Loucy (cell line): ENCODE measurements at regions not wholly inside any gene's neighbourhood (a gene's known extent, or its start where the extent isn't known, plus 50 kb on each side); places are given as distances from the start of the nearest gene placed in this dataset.
"Not testable (repeated sequence)": the region's sequence is repeated elsewhere in the genome, so short reads cannot be mapped to it uniquely, and the experiment has no call there.

Experiments
- H2AFZ ChIP-seq: fragments of 200-600 bp; sonication (generic); 2 replicates; pipeline ENCODE4 v1.6.0; 2016; ENCODE audit warnings: antibody characterized with exemption, mild to moderate bottlenecking, low read length, moderate library complexity
- H3F3A ChIP-seq: fragments of 200-600 bp; 2 replicates; pipeline ENCODE4 v1.6.0; 2016; ENCODE audit warnings: antibody characterized with exemption, low read depth, mild to moderate bottlenecking
- H3K27me3 ChIP-seq: fragments of 200-600 bp; sonication (generic); 2 replicates; pipeline ENCODE4 v1.6.1; 2014; ENCODE audit warnings: low read length, mild to moderate bottlenecking; ENCODE audit not compliant: insufficient read depth, poor library complexity, severe bottlenecking
- H3K36me3 ChIP-seq: fragments of 200-600 bp; sonication (generic); 2 replicates; pipeline ENCODE4 v1.6.1; 2016; ENCODE audit warnings: low read length; ENCODE audit not compliant: insufficient read depth
- H3K4me1 ChIP-seq: fragments of 200-600 bp; sonication (generic); 2 replicates; pipeline ENCODE4 v1.5.1; 2014; ENCODE audit warnings: low read length, mild to moderate bottlenecking; ENCODE audit not compliant: insufficient read depth, poor library complexity, severe bottlenecking
- H3K4me2 ChIP-seq: fragments of 200-600 bp; sonication (generic); 2 replicates; pipeline ENCODE4 v1.6.0; 2014; ENCODE audit warnings: antibody characterized with exemption, low read length, low read depth, mild to moderate bottlenecking; ENCODE audit not compliant: poor library complexity, severe bottlenecking
- H3K4me3 ChIP-seq: fragments of 200-600 bp; sonication (generic); 2 replicates; pipeline ENCODE4 v1.5.1; 2014; ENCODE audit warnings: low read length, mild to moderate bottlenecking, mixed read lengths; ENCODE audit not compliant: poor library complexity, severe bottlenecking
- H3K79me2 ChIP-seq: fragments of 200-600 bp; sonication (generic); 2 replicates; pipeline ENCODE4 v1.6.1; 2014; ENCODE audit warnings: low read length; ENCODE audit not compliant: insufficient read depth
- H3K9ac ChIP-seq: fragments of 200-600 bp; sonication (generic); 2 replicates; pipeline ENCODE4 v1.6.0; 2014; ENCODE audit warnings: mild to moderate bottlenecking, low read depth, low read length, moderate library complexity; ENCODE audit not compliant: poor library complexity, severe bottlenecking
- H3K9me2 ChIP-seq: fragments of 200-600 bp; sonication (generic); replicated peaks from 2 replicates; pipeline ENCODE4 v1.6.1; 2016; ENCODE audit warnings: low read depth, low read length, mixed read lengths
- H3K9me3 ChIP-seq: fragments of 200-600 bp; sonication (generic); 2 replicates; pipeline ENCODE4 v1.6.1; 2014; ENCODE audit warnings: mild to moderate bottlenecking, antibody characterized with exemption, low read length, low read depth; ENCODE audit not compliant: insufficient read depth
- H4K20me1 ChIP-seq: fragments of 200-600 bp; sonication (generic); 2 replicates; pipeline ENCODE4 v1.6.0; 2014; ENCODE audit warnings: antibody characterized with exemption, low read length, mild to moderate bottlenecking; ENCODE audit not compliant: insufficient read depth, poor library complexity, severe bottlenecking
- EZH2phosphoT487 ChIP-seq: fragments of 200-600 bp; IDR thresholded peaks from 2 replicates; pipeline ENCODE4 v1.6.1; 2018; ENCODE audit warnings: antibody characterized with exemption, mild to moderate bottlenecking, moderate library complexity, borderline replicate concordance
- TF ChIP-seq, protein P1 (sequence below): fragments of 200-600 bp; sonication (generic); conservative IDR thresholded peaks from 2 replicates; pipeline ENCODE4 v1.5.1; 2014; ENCODE audit warnings: mild to moderate bottlenecking, antibody characterized with exemption, low read length

DNA sequence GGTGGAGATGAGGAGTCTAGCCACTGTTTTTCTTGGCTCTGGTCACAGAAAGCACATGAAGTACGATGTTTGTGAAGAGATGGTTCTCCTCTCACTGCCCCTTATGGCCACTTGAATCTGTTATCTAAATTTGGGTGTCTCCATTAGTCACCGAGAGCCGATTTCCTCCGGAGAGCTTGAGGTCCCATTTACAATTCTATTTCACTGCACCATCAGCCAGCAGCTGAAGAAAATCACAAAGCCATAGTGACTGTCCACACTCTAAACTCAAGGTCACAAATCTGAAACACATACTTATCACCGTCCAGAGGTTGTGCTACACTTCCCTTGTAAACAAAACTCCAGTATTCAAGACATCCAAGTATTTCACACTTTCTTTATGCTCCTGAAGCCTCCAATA lies 207.2 kb upstream of the FRG1 start:
- H3K36me3 ChIP-seq, H3K9ac ChIP-seq, H3K27me3 ChIP-seq, H4K20me1 ChIP-seq, H3K4me3 ChIP-seq, H3K79me2 ChIP-seq, H3K4me1 ChIP-seq, H2AFZ ChIP-seq, H3K9me2 ChIP-seq, H3F3A ChIP-seq, H3K4me2 ChIP-seq, H3K9me3 ChIP-seq: not testable (repeated sequence)

DNA sequence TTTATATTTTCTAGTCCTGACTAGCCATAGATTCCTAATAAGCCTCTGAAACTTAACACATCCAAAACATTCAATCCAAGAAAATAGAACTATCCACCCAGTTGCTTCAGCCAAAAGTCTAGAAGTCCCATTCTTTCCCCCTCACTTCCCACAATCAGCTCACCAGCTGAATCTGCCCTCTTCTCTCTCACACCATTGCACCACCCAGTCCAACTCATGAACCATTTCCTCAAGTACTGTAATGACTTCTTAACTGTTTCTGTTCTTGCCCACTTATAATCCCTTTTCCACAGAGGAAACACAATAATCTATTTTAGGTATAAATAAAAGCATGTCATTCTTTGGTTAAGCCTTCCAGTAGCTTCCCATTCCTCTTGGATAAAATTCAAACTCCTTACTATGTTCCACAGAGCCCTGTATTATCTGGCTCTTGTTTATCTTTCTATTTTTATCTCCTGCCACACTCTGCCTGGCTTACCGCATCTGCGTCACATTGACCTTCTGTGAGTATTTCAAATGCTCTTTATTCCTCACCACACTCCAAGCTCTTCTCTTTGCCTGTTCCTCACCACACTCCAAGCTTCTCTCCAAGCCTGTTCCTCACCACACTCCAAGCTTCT lies 205.9 kb upstream of the FRG1 start:
- not testable (repeated sequence) for H3K9me3 ChIP-seq, H3K4me3 ChIP-seq, H3K4me2 ChIP-seq, H2AFZ ChIP-seq, H3K27me3 ChIP-seq, H3K79me2 ChIP-seq, H3K9ac ChIP-seq, H3K4me1 ChIP-seq, H4K20me1 ChIP-seq, H3K9me2 ChIP-seq, H3F3A ChIP-seq, H3K36me3 ChIP-seq

DNA sequence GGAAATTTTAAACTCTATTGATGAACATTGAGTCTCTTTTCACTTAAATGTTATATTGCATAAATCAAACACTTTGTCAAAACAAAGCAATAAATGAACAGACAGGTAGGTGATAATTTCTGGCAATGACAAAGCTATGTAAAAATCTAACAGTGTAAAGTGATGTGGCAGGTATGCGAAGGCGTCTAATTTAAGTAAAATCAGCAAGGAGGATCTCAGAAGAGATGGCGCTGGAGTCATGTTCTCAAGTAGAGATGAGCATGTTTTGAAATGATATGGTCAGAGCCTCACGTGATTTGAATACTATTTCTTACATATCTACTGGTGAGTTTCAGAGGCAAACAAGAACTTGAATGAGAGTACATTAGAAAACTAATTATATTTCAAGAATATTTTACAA lies 204.0 kb upstream of the FRG1 start:
- not testable (repeated sequence) for H4K20me1 ChIP-seq, H3F3A ChIP-seq, H3K4me3 ChIP-seq, H3K36me3 ChIP-seq, H3K4me2 ChIP-seq, H3K9ac ChIP-seq, H2AFZ ChIP-seq, H3K27me3 ChIP-seq, H3K9me3 ChIP-seq, H3K79me2 ChIP-seq, H3K9me2 ChIP-seq, H3K4me1 ChIP-seq

DNA sequence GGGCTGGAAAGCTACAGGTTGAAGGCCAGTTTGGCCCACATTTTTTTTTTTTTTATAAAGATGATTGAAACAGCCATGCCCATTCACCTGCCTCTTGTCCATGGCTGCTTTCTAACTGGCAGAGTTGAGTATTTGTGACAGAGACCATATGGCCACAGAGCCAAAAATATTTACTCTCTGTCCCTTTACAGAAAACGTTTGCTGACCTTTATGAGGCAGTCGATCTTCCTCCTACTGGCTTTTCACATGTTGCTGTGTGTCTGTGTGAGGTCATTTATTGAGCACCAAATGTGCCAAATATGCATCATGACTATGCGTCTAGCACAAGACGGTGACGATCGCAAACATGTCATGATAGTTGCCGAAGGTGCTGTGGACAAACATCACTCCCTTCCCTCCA lies 200.6 kb upstream of the FRG1 start:
- H3K27me3 ChIP-seq, H3K4me3 ChIP-seq, H3K36me3 ChIP-seq, H3K79me2 ChIP-seq, H3K9me2 ChIP-seq, H3K4me1 ChIP-seq, H4K20me1 ChIP-seq, H3K4me2 ChIP-seq, H3K9me3 ChIP-seq, H2AFZ ChIP-seq, H3F3A ChIP-seq, H3K9ac ChIP-seq: not testable (repeated sequence)

DNA sequence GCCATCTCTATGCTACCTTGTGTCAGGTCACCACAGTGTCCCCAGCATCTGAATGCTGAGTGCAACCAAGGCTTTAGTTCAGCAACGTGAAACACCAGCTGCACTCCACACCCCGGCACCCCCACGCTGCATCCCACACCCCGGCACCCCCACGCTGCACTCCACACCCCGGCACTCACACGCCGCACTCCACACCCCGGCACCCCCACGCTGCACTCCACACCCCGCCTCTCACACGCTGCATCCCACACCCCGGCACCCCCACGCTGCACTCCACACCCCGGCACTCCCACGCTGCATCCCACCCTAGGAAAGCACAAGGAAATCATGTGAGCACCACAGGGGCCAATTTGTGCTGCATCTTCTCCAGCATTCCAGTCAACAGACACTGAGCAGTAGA lies 199.8 kb upstream of the FRG1 start:
- Histone ChIP-seq H3K27me3 (no peaks in the 10 kb centered on the region), H3K9ac (no peak overlapping the region), H3K79me2 (no peaks in the 10 kb centered on the region), H3K4me2 (no peak overlapping the region), H3K4me1 (no peaks in the 10 kb centered on the region), H3K36me3 (no peaks in the 10 kb centered on the region), H3K9me2 (no peaks in the 10 kb centered on the region), H2AFZ (no peak overlapping the region), H4K20me1 (no peaks in the 10 kb centered on the region), H3K4me3 (no peak overlapping the region), H3F3A (no peaks in the 10 kb centered on the region), H3K9me3 (no peaks in the 10 kb centered on the region)
- TF ChIP-seq EZH2phosphoT487: no peak
- TF ChIP-seq, protein P1, sequence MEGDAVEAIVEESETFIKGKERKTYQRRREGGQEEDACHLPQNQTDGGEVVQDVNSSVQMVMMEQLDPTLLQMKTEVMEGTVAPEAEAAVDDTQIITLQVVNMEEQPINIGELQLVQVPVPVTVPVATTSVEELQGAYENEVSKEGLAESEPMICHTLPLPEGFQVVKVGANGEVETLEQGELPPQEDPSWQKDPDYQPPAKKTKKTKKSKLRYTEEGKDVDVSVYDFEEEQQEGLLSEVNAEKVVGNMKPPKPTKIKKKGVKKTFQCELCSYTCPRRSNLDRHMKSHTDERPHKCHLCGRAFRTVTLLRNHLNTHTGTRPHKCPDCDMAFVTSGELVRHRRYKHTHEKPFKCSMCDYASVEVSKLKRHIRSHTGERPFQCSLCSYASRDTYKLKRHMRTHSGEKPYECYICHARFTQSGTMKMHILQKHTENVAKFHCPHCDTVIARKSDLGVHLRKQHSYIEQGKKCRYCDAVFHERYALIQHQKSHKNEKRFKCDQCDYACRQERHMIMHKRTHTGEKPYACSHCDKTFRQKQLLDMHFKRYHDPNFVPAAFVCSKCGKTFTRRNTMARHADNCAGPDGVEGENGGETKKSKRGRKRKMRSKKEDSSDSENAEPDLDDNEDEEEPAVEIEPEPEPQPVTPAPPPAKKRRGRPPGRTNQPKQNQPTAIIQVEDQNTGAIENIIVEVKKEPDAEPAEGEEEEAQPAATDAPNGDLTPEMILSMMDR: no peak

DNA sequence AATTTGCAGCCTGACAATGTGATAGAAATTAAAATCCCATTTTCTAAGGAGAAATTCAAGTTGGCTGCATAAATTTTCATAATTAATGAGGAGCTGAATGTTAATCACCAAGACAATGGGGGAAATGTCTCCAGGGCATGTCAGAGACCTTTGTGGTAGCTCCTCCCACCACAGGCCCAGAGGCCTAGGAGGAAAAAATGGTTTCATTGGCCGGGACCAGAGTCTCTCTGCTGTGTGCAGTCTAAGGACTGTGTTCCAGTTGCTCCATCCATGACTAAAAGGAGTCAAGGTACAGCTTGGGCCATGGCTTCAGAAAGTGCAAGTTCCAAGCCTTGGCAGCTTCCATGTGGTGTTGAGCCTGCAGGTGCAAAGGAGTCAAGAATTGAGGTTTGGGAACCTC lies 187.6 kb upstream of the FRG1 start:
- H3K4me2 ChIP-seq, H3K4me3 ChIP-seq, H3F3A ChIP-seq, H3K79me2 ChIP-seq, H3K9me3 ChIP-seq, H3K9ac ChIP-seq, H3K36me3 ChIP-seq, H4K20me1 ChIP-seq, H3K27me3 ChIP-seq, H3K9me2 ChIP-seq, H3K4me1 ChIP-seq, H2AFZ ChIP-seq: not testable (repeated sequence)
